AML-193 (cell line): ENCODE measurements at regions not wholly inside any gene's neighbourhood (a gene's known extent, or its start where the extent isn't known, plus 50 kb on each side); places are given as distances from the start of the nearest gene placed in this dataset.

Experiments used
- DNase-seq, 2 experiments: peaks; one replicate each; lab custom pipeline; 2025; lab: John Stamatoyannopoulos, UW

DNA sequence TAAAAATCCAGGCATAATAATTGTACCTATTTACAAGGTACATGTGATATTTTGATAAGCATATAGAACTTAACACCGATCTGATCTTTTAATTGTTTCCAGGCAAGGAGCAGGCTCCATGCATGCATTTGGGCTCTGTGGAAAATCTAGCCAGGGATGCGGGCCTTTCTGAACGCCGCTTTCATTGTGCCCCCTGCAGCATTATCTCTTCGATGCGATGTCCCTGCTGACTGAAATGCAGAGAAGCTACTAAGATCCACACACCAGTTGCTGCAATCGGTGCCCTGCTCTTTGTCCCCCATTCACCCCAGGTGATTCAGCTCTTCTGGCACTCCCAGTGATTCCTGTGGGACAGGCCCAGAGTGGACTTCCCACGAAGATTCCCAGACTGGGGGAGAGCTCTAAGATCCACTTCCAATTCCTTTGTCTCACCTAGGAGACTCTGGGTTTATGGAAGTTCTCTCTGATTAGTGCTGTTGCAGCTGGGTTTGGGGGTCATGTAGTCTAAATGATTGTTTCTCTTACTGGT lies 254.3 kb upstream of the AGA start:
- DNase-seq, result no peak

- no peak for DNase-seq
Measured at GRCh38 chr4:177699365-177700213, 257.4 kb upstream of the AGA start.

DNA sequence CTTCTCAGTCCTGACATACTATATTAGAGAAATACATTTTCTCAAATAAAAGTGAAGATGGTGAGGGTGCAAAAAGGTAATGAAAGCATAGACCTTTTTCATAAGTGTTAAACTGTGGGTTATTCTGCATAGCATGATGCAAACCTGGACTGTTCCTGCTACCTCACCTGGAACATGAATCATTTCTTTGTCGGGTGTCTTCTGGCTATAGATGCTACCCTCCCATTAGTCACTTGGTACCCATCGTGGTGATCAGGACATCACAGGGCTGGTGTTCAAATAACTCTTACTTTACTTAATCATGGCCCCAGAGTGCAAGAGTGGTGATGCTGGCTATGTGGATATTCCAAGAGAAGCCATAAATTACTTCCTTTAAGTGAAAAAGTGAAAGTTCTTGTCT lies 264.7 kb upstream of the AGA start:
- no peak for DNase-seq

DNA sequence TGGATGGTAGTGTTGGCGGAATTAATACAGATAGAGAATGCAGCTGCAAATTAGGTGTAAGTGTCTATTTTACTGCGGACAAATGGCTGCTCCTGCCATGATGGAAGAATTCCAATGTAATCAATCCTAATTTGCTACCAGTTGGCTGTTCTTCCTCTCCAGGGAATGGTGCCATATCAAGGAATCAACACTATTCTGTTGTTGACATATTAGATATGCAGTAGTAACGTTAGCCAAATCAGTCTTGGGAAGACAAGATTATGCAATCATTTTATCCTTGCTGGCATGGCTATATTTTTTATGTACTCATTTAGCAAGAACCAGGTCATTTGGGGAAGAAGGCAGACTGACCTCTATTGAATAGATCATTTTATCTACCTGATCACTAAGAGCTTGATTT lies 271.2 kb upstream of the AGA start:
- no peak for DNase-seq

- DNase-seq, result no peak
Measured at GRCh38 chr4:177717407-177717806, 275.2 kb upstream of the AGA start.

DNA sequence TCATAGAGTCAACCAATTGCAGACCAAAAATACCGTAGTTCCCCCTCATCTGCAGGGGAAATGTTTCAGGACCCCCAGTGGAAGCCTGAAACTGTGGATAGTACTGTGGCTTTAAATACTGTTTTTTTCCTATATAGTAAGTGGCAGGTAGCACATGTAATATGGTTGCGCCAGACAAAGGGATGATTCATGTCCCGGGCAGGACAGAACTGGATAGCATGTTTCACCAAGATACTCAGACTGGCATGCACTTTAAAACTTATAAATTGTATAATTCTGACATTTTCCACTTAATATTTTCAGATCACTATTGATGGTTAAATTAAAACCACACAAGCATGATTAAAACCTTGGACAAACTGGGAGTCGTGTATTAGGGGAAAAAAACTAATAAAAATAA lies 276.3 kb upstream of the AGA start:
- DNase-seq, result no peak

DNA sequence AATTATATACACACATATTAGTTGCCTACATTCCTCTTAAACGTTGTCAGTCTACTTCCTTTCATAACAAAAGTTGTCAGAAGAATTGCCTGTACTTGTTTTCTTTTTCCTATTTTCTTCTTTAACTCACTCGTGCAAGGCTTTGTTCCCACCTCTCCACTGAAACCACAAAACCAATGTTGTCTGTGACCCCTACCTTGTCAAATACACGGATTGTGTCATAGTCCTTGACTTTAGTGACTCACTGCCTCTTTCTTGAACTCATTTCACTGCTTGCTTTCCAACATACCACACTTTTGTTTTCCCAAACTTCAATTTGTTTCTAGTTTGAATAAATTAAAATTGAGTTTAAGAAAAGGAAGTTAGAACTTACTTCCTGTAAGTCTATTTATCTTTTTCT lies 283.9 kb upstream of the AGA start:
- DNase-seq, result no peak

DNA sequence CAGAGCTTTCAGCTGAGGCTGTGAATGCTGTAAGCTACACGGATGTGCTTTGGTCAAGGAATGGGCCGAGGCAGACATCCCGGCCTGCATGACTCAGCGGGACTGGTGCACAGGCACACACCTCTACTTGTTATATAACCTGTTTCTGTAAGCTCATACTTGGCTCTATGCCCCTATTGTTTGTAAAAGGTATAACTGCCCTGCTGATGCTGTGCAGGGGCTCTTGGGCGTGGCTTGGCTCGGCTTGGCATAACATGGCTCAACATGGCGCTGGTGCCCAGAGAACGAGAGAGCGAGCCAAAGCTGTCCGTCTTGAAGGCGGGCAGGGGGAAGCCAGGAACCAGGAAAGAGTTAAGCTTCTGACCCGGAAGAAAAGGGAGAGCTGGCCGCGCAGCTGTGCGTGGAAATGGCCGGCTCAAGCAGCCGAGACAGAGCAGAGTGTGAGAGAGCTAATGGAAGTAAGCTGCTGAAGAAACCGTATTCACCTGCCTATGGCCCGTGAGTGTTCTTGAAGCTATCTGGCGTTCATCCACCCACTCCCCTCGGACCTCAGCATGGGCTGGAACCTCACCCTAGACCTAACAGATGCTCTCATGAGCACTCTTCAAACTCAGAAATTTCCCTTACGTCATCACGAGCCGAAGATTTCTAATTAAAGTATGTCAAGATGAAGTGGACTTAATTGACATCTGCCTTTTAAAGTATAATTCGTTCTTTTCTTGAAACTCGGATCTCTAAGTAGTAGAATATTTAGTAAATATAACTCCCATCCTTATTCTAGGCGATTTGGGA lies 286.3 kb upstream of the AGA start:
- no peak for DNase-seq

DNA sequence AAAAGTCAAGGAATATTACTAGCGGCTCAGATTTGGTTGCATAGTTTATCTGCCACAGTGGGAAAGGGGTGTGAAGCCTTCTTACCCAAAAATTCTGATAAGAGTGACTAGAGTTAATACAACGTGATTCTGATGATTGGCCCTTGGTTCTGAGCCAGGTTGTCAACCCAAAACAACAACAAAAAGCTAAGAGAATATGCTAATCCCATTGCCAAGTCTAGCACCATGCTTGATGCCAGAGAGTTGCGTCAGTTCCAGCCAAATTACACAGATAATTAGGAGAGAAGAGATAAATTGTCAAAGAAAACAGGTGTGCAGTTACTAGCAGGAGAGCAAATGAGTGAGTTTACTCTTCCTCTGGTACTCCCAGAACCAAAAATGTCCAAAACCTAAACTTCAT lies 287.4 kb upstream of the AGA start:
- no peak for DNase-seq

DNA sequence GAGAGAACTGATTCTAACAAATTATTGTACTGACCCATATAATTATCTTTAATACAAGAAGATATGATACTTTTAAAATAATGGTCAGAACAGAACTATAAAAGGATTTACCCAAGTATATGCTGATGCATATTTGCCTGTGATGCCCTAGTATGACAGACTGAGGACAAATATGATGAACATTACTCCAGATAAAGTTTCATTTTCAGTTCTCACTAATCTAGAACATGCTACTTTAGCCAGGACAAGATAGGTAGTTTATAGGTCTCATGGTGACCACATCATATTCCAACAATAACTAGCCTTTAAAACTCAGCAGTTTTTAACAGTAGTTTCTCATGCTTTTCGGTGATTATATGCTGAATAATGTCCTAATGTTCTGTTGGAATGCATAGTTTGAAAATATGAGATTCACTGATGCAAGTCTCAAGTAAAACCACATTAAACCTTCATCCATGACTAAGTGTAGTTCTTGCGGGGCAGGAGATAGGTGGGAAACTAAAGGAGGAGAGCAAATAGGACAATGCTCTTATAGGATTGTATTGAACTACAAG lies 295.2 kb upstream of the AGA start:
- DNase-seq, result no peak

DNA sequence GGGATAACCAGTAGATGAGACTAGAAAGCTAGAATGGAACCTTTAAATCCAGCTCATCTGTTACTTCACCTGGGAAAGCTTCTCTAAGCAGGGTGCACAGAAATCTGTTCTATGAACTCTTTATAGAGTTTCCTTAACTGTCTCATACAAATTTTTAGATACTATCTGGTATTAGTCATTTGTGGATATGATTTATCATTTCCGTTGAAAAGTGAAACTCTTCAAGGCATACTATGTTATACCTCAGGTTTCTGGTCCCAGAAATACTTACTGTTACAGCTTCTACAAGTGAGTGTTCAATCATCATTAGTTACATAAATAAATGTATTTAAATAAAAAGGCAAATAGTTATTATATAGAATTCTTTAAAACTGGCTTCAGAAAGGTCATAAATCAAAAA lies 298.3 kb upstream of the AGA start:
- no peak for DNase-seq

- DNase-seq, result no peak
Measured at GRCh38 chr4:177759729-177760128, 317.5 kb upstream of the AGA start.

DNA sequence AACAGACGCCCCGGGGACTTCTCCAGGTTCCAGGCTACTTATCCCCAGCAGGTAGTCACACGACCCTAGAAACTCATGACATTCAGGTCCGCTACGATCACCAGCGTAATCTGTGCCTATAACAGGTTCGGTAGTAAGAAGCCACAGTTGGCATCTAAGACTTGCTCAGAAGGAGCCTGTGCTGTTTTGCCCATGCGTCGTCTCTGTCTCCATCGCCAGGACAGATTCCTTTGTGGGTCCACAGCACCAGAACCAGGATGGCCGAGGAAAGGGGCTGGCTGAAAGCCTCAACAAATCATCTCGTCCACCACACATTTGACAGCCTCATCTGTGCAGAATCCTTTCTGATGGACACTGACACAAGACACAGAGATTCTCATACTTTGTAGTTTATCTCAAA lies 319.5 kb upstream of the AGA start:
- no peak for DNase-seq

DNA sequence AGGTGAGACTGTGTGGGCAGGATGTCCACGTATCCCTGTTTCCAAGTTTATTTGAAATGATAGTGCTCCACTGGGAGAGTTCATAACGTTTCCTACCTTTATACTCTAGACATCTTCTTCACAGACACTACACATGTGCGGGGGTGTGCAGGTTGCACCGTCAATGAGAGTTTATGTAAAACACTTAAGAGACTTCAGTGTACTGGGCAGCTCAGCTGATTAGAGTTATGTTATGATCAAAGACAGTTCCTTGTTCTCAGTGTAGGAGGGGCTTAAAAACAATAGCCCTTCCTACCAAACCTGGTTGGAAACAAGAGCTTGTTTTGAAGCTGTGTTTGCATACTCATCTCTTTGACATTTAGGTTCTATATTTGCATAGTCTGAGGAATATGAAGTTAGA lies 326.9 kb upstream of the AGA start:
- no peak for DNase-seq

GRCh38 chr4:177770776-177771175 lies 328.5 kb upstream of the AGA start:
- DNase-seq, result no peak

GRCh38 chr4:177771645-177772044 lies 329.4 kb upstream of the AGA start:
- DNase-seq, result no peak

DNA sequence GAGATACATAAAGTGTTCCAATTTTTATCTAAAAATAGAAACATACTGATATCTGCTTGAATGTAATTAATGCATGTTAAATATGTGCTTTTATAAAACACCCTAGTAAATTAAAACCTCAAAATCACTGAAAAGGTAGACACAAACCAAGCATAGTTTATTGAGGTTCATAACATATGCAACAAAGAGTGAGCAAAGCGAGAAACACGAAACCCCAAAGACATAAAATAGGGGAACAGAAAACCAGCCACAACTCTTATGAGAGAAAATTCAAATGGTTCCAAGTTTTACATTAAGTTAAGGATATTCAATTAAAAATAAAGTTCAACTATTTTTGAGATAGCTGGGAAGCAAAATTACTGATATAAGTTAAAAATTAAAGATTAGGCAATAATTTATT lies 336.4 kb upstream of the AGA start:
- DNase-seq, result no peak

DNA sequence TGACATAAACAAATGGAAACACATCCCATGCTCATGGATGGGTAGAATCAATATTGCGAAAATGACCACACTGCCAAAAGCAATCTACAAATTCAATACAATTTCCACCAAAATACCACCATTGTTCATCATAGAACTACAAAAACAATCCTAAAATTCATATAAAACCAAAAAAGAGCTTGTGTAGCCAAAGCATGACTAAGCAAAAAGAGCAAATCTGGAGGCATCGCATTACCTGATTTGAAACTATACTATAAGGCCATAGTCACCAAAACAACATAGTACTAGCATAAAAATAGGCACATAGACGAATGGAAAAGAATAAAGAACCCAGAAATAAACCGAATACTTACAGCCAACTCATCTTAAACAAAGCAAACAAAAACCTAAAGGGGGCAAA lies 342.8 kb upstream of the AGA start:
- no peak for DNase-seq

- DNase-seq, result no peak
Measured at GRCh38 chr4:177789610-177790009, 347.4 kb upstream of the AGA start.

- no peak for DNase-seq
Measured at GRCh38 chr4:177791188-177791587, 349.0 kb upstream of the AGA start.

DNA sequence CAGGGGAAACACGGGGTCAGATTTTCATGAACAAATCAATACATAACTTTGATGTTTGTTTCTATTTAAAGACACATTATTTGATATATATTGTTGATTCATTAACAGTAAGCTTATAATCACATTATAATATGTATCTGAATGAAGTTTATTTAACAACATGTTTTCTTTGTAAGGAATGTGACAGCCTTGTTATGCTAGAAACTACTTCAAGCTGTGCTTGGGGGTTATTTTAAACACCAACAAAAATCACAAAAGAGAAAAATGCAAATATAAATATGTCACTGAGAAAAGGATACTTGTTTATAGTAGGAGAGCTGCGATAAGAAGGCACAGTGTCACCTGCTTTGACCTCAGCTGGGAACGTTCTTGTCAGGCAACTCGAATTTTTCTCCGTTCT lies 354.6 kb upstream of the AGA start:
- no peak for DNase-seq

DNA sequence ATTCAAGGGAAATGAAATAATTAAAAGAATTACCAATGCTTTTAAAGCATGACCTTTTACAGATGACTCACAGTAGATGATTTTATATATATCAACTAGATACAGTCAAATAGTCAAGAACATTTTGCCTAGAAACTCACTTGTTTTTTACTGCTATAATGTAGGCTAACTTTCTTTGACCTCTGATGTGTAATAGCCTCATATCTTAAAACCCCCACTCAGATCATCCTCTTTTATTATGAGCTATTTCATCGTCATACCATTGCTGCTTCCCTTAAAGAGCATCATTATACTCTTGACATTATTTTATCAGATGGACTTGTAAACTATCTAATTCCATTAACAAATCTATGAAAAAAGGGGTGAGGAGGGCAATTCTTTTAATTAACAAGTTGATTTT lies 355.9 kb upstream of the AGA start:
- DNase-seq, result no peak

DNA sequence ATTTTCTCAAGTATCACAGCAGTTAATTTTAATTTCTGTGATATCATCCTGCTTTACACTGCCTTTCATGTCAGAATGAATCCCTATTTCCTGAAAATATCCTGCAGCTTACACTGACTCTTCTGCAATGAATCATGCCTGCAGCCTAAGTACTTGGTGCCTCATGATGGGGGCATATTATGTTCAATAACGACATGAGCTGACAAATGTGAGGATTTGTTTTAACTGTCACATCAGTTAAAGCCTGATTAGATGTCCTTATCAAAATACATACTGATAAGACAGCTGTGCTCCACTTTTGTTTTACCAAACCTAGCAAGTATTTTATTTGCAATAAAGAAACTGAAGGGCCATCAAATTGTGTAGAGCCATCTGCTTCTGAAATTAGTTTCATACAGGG lies 359.9 kb upstream of the AGA start:
- no peak for DNase-seq
